Stimulated activated CD8-positive, alpha-beta memory T cell treated with anti-CD3 and anti-CD28 coated beads, Interleukin-7, amount 100 ng/mL, for 48 hours (primary cell): ENCODE measurements at regions not wholly inside any gene's neighbourhood (a gene's known extent, or its start where the extent isn't known, plus 50 kb on each side); places are given as distances from the start of the nearest gene placed in this dataset.
"Not testable (repeated sequence)": the region's sequence is repeated elsewhere in the genome, so short reads cannot be mapped to it uniquely, and the experiment has no call there.

Experiments used
- DNase-seq, 2 donors: peaks; one replicate each; pipeline ENCODE4 v3.0.0-alpha.2; 2020; ENCODE audit warnings: low read depth in 1 of 2; ENCODE audit errors: extremely low read depth in 1 of 2

DNA sequence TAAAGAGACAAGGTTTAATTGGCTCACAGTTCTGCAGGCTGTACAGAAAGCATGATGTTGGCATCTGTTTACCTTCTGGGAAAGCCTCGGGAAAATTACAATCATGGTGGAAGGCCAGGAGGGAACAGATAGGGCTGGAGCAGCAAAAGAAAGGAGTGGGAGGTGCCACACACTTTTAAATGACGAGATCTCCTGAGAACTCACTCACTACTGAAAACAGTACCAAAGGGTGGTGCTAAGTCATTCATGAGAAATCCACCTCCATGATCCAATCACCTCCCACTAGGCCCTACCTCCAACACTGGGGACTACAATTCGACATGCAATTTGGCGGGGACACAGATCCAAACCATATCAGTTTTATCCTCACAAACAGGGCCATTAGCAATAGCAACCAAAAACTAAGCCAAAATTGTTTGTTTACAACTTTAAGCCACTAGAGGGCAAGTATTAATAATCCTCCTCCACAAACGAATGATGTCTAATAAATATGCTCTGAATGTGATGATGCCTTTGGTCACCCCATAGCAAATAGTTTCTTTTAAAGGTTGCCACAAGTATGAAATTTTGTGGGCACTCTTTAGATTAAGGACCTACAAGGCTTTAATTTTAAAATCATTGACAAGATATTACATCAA, 129.2 kb upstream of the NRBF2 start:
- no peak for DNase-seq

DNA sequence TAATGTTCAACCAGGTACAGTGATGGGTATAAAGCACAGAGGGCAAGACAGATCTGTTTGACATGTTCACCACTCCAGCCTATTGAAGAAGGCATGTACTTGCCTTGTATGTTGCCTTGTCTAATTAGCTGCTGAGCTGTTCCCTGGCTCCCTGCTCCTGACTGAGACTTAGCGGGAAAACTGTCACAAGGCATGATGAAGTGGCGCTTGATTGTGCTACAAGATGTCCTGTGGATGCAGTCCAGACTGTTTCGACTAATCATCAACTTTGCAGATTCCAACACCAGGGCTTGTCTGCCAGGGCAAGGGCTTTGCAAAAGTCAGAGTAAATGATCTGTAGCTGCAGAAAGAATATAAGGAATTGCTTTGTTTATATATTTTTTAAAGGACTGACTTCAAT, 136.2 kb upstream of the NRBF2 start:
- DNase-seq, result no peak

DNA sequence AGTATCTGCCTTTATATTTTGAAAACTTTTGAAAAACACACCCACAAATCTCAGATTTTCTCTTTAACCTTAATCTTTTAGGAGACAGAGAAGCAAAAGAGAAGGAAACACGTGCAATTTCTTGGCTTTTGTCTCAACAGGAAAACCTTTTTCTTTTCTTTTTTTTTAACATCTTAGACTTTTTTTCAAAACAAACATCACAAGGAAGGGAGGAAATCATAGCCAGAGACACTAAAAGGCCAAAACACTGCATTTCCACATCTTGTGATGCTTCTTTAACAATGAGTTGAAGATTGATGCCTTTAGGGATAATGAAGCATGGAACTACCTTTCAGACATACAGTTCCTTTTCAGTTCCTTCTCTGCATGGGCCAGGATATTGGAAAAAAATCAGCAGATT, 136.6 kb upstream of the NRBF2 start:
- no peak for DNase-seq

DNA sequence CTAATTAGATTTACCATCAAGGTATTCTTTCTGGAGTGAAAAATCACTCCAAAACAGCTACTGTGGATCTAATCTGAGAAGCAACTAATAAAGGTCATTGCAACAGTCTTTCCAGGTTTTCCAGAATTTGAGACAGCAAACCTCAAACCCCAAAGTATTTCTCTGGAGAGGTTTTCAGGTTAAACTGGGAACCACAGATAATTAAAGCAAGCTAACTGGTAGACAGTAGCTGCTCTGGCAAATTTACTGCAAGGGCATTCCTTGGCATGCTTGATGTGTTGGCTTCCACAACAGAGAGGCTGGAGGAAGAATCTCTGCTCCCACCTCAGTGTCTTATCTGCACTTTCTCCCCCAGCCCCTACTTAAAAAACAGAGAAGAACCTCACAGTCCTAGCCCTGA, 140.0 kb upstream of the NRBF2 start:
- DNase-seq, result no peak

DNA sequence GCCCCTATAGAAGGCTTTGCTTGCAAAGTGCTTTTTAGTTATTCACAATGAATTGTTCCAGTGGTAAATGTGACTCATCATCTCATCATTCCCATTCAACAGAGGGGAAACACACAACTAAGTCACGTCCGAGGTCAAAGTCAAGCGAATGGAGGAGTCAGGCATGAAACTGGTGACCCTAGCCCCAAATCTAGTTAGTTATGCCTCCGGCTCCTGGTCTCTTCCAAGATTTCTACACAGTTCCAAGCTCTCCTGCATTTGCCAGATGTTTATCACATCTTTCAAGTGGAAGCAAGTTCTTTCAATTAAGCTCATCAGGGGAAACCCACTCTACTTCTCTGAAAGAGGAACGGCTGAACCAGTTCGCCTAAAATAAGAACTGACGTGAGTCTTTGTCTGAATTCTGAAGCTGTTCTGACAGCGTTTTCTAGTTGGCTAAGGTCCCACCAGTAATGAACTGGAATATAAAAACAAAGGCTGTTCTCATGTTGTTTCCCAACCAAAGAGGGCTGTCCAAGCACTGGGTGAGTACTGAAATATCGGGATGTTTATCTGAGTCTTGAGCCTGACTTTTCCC, 140.9 kb upstream of the NRBF2 start:
- no peak for DNase-seq

DNA sequence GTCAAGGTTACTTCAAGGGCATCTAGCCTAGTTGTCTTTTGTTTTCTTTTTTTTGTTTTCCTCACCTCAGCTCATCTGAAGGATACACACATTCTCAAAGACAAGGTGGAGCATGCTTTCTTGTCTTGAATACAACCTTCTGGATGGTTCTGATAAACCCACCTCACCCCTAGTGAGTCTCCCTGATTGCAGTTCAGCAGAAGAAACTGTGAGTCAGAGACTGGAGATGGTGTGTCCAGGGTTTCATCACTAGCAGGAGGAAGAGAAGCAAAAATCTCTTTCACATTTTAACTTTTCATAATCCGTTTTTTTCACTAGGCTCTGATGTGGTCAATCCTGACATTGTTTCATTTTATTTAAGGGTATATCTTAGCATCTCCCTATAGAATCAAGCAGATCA, 143.0 kb upstream of the NRBF2 start:
- no peak for DNase-seq

DNA sequence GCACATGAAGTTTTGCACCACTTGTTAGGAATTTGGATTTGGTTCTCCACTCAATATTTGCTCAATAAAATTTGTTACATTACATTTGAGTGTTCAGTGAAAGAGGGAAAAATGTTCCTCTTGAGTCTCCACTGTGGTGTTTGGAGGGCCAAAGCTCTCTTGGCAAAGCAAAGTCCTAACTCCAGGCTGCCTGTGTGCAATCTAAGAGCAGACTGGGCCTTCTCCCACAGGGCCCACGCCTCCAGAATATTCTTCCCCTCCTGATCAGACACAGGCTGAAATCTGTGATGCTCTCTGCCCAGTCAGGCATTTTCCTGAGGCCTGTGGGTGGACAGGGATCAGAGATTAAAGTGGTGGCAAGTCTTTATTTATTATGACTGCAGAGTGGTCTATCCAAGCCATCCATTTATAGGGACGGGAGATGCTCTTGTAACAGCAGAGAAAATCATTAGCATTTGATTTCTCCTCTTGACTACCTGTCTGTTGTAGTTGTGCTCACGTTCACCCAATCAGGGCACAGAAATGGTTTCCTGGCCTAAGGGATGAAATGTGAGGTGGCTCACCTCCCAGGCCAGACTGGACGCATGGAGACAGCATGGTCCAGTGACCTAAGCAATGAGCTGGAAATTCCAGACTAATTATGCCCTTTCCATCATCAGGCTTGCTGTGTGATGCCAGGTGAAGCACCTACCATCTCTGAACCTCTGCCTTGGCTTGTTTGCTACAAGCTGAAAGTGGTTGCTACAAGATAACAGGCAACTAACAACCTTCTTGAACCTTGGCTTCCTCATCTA, 147.1 kb upstream of the NRBF2 start:
- no peak for DNase-seq

DNA sequence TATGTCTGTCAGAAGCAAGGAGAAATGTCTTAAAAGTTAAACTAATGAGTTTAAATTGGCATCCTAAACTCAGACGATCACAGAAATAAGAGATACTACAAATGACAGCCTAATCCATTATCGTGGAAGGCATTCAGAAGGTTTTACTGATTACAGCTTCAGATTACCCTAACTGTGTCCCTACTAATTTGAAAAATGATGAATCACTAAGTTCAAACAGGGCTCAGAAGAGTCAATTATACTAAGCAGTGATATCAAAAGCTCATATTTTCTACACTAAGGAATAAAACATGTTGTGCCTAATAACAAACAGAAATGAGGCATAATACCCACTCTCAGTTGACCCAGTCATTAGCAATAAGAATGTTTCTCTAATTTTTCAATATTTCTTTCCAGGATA, 152.0 kb upstream of the NRBF2 start:
- DNase-seq, result no peak

DNA sequence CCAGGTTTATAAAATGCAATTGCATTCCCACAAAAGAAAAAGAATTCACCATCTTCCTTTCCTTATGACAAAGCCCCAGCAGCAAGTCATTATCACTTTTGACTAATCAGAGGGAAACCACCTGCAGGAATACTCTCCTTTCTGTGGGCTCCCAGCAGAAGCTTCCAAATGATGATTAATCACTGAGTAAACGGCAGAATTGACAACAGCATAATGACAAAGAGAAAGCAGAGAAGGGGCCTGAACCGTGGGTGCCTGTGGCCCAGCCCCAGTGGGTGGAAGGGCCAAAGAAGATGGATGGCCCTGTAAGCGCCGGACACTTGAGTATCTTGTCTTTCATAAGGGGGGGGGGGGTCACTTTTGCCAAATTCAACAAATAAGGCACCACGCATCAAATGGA, 152.4 kb upstream of the NRBF2 start:
- no peak for DNase-seq

DNA sequence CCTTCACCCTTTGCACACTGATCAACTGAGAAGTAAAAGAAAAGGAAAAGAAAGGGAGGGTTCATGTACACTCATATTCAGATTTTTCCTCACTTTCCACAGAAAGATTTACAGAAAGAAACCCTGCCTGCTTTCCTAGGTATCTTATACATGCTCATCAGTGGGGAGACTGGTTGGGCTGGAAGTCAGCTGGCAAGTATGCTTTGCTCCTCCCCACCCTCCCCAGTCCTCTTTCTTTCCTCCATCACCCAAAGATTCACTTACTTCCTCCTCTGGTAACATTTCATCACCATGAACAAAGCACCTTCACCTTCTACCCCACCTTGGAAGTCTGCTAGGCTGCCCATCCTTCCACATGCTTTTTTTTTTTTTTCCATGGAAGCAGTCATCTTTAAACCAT, 153.2 kb upstream of the NRBF2 start:
- no peak for DNase-seq

DNA sequence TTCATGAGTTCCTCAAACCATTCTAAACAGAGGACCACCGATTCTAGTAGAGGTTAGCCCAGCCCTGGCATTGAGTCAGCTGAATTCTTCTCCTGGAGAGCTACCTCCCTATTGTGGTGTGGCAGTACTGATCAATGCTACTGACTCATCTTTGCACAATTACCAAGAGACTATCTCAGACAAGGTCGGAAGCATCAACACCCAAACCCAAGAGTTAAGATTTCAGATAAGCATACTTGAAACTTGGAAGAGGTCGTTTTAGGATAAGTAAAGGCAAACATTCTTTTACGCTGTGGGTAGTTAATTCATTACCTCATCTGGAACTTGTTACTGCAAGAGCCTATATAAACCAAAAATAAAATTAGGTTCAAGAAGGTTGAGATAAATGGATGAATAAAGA, 154.6 kb upstream of the NRBF2 start:
- no peak for DNase-seq

DNA sequence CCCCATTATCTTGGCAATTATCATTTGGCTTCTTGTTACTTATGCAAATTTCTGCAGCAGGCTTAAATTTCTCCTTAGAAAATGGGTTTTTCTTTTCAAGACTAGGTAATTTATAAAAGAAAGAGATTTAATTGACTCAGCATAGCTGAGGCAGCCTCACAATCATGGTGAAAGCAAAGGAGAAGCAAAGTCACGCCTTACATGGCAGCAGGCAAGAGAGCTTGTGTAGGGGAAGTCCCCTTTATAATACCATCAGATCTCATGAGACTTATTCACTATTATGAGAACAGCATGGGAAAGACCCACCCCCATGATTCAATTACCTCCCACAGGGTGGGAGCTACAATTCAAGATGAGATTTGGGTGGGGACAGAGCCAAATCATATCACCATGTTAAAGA, 158.3 kb upstream of the NRBF2 start:
- DNase-seq, result not testable (repeated sequence)

DNA sequence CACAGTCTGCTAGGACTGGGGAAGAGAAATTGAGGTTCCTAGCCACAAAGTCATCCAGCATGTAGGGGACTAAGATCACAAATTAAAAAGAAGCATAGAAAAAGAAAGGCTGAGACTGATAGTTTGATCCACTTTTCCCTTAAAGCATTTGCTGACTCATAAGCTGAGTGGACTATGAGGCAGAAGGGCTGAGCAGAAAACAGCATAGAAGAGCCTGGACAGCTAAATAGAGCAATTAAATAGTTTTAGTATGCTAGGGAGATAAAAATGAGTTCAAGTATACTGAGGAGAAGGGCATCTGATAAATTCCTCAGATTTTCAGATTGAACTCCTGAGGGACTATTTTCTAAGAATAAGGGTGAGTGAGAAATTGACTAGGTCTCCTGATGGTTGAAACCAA, 155.9 kb upstream of the EGR2 start:
- no peak for DNase-seq

DNA sequence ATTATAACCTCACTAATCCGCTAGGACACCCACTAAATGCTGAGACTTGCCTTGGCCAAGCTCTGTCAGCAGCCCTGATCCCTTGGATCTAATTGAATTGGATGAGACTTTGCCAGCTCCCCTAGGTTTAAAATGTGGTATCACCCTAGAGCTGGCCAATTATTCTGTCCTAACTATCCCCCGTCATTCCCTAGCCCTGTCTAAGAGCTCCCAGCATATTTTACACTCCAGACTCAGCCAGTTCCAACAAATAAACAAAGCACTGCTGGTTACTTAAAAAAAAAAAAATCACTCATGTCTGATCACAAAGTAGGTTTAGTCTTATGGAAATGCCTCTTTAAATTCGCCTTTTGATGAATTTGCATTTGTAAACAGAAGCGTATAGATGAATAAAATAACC, 147.9 kb upstream of the EGR2 start:
- DNase-seq, result no peak

DNA sequence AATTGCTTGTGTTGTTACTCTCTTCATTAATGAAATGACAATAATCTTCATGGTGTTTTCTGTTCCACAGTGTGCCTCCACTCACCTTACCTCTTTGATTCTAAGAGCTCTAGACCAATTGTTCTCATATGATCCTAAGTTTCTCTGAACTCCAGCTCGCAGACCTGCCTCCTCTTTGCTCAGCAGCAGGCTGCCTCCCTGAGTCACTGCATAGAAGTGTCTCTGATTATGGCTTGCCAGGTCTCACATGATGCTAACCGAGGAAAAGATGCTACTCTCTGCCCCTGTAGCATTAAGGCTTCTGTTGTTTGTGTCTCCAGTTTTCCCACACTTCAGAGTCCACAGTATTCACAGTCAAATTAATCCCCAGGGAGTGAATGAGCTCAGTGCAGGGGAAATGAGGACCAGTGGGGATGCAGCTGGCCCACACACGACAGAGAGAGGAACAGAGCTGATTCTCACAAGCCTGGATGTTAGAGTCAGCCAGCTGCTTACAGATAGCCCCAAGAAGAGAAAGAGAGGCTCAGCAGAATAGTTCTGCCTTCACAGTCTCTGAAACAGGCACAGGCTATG, 145.9 kb upstream of the EGR2 start:
- no peak for DNase-seq

DNA sequence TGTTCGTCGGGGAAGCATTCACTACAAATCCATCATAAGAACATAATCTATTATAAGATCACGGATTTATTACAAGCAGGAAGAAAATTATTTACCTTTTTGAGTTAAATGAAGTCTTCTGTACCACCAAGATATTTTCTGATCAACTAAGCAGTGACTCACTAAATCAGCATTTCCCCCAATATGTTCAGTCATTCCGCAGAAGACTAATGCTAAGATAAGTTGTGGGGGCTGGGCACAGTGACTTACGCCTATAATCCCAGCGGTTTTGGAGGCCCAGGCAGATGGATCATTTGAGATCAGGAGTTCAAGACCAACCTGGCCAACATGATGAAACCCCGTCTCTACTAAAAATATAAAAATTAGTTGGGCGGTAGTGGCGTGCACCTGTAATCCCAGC, 144.2 kb upstream of the EGR2 start:
- no peak for DNase-seq

DNA sequence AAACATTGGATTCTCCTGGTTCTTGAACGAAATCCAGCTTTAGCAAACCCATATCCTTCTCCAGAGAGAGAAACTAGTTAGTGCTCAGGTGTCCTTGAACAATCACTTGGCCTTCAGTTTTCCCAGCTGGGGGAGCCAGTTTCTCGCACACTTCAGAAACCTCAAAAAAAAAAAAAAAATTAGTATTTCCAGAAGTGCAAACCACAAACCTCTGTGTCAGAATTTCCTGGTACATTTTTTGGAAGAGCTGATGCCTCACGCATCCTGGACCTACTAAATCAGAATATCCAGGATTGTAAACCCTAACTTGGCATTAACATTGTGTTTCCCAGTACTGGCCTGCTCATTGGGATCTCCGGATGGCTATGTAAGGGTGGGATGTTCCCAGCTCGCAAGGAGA, 143.4 kb upstream of the EGR2 start:
- DNase-seq, result no peak

DNA sequence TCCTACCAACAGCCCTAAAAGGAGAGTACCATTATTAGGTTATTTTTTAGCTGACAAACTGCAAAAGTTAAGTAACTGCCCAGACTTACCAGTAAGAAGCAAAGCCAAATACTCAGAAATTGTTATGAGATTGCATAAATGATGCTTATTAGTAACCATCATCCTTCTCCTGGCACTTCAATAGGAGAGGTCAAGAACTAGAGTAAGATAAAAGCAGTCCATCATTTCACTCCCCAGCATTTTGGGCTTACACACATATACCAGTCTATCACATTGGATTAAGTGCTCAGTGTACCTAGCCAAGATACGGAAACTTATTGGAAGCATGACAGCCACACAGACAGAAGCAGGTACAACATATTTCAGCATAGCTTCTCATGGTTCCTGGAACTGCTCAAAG, 142.8 kb upstream of the EGR2 start:
- DNase-seq, result no peak

DNA sequence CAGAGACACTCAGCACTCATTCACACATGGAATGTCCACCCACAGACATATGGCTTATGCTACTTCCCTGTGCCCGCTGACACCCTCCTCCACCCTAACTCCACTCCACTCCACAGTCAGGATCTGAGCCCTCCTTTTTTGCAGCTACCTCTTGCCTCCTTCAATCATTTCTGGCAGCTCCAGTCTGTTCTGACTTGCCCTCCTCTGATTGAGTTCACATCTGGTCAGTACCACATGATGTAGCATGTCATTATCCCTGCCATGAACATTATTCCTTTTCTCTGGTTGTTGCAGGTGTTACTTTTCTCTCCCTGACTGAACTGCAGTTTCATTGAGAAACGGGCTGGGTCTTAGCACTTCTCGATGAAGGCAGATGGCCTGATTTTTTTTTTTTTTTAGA, 130.1 kb upstream of the EGR2 start:
- no peak for DNase-seq

DNA sequence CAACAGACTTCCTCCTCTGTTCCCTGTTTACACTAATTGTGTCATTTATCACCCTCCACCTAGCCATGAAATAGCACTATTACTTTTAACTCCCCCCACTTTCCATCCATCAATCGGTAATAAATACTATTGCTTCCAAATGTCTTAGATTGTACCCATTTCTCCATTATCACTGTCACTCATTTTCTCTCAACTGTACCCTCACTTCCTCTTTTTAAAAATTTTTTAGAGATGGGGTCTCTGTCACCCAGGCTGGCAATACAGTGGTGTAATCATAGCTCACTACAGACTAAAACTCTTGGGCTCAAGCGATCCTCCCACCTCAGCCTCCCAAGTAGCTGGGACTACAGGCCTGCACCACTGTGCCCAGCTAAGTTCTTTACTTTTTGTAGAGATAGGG, 123.5 kb upstream of the EGR2 start:
- no peak for DNase-seq

DNA sequence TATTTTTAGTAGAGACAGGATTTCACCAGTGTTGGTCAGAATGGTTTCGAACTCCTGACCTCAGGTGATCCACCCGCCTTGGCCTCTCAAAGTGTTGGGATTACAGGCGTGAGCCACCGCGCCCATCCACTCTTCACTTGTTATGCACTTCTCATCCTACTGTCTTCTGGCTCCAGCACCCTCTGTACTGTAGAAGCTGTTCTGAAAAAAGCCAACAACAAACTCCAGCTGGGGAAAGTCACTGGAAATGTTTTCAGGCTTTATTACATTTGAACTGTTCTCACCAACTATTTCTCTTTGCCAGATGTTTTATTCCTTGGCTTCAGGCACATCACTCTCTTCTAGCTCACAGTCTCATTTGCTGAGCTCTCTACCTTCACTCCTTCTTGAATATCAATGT, 122.5 kb upstream of the EGR2 start:
- no peak for DNase-seq

DNA sequence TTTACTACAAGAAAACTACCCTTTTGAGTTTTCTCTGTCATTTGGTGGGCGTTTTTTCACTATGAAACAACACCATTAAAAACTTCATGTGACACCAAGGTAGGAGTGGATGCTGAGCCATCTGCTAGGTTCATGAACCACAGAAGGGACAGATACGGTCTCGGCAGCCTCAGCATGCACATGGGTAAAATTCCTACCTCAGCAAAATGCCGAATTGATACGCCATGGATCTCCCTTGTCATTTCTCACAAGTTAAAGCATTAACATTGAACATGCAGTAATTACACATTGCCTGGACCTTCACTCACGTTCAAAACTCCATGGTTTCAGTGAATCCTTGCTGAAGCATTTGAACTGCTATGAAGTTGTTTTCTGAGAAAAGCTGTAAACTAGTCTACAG, 121.5 kb upstream of the EGR2 start:
- DNase-seq, result no peak
